HG03280 (cell line): ENCODE measurements at regions not wholly inside any gene's neighbourhood (a gene's known extent, or its start where the extent isn't known, plus 50 kb on each side); places are given as distances from the start of the nearest gene placed in this dataset.
A peak's percentile ranks its signal among the peaks of the same experiment; 100 is the strongest.

Experiments
- ATAC-seq: cut with Tn5 transposase; IDR thresholded peaks from one replicate; pipeline ENCODE4 v1.9.1; 2021; ENCODE audit warnings: mild to moderate bottlenecking, moderate library complexity; ENCODE audit not compliant: unreplicated experiment

DNA sequence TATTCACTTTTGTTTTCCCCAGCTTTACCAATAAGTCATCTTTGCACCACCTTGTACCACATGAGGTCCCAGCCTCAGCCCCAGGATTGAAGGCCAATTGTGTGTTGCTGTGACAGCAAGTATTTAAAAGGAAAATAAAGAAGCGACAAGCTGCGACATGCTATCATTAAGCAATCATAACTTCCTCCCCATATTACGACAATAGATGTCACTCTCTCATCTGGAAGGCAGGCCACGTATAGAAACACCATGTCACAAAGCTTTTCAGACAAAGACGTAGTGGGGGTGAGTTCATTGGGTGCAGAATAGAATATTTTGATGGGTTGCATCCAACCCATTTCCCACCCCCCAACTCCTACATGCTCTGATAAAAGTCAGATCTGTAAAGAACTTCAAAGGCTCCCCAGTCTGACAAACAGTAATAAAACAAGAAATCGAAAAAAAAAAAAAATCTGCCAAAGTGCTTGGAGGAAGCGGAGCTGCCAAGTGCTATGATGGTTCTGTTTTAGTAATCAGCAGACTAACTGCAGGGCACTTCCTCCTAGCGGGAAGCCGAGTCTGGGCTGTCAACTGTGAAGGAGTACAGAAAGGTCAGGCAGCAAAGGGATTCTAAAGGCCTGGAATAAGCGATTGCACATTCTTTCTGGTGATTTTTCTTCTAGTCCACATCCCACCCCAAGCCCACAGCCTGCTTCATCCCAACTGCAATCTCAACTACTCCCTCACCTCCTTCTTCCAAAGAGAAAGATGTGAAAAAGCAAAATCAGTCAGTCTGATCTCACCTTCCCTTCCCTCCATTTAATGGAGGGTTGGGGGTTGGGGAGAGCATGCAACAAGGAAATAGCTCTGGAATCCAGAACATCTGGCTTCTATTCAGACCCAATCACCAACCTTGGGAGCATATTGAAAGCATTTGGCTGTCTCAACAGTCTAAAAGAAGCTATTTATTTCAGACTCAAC is 131.4 kb upstream of the UBASH3B start:
- ATAC-seq, result no peak

GRCh38 chr11:122521626-122522025 is 133.9 kb upstream of the UBASH3B start:
- no peak for ATAC-seq

- no peak for ATAC-seq
These were observed 137.8 kb upstream of the UBASH3B start for GRCh38 chr11:122517403-122518379.

DNA sequence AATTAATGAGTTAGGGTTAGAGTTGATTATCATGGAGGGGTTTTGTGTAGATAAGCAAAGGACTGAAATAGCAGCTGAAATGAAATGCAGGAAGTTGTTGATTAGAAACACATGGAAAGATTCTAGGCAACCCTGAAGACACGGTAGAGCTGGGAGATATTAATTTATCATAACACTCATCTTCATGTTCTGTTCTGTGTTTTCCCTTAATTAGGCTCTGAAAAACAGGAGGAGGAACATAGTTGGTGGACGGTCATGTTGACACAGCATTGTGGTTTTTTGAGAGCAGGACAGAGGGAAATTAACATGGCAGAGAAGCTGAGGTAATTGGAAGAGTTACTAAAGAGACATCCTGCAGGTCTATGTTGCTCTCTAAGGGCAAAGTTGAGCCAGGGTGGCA is 138.8 kb upstream of the UBASH3B start:
- no peak for ATAC-seq

- no peak for ATAC-seq
These were observed 141.5 kb upstream of the UBASH3B start for GRCh38 chr11:122513997-122514396.

DNA sequence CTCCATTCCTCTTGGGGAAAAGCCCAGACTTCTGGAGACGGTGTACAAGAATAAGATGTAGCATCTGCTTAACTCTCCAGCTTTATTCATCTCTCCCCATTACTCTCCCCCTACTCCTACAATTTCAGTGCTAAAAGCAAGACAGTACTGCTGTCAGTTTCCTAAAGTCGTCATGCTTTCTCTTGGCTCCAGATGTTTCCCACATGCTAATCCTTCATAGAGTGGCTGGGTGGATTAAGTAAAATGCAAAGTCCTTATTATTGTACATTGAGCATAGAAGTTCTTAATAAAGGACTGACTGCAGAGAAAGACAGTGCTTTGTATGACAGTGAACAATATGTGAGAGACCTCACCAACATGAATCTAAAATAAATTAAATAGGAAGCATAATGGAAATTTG is 142.2 kb upstream of the UBASH3B start:
- no peak for ATAC-seq

DNA sequence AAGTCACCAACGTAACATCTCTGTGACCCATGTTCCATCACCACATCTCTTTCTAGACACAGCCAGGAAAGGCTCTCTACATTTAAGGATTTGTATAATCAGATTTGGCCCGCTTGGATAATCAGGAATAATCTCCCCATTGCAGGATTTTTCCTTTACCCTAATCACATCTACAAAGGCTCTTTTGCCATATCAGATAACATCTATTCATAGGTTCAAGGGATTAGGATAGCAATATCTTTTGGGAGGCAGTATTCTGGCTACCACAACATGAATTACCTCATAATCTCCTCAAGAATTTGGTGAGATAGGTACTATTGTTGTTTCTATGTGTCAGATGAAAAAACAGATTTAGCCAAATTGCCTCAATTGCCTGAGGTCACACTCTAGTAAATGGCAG is 142.8 kb upstream of the UBASH3B start:
- no peak for ATAC-seq

DNA sequence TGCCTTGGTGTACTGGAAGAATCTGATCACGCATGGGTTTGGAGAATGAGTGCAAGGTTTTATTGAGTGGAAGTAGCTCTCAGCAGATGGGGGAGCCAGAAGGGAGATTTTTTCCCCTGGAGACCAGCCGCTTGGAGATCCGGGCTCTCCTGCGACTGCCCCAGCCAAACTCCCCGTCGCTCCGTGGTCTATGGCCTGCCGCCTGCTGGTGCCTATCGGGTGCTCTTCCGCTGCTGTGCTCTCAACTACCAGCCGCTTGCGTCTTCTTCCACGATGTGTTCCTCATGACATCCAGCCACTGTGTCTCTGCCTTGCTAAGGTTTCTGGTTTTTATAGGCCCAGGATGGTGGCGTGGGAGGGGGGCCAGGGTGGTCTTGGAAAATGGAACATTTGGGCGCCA is 145.6 kb upstream of the UBASH3B start:
- ATAC-seq, result no peak

GRCh38 chr11:122509091-122509490 is 146.4 kb upstream of the UBASH3B start:
- ATAC-seq, result no peak

DNA sequence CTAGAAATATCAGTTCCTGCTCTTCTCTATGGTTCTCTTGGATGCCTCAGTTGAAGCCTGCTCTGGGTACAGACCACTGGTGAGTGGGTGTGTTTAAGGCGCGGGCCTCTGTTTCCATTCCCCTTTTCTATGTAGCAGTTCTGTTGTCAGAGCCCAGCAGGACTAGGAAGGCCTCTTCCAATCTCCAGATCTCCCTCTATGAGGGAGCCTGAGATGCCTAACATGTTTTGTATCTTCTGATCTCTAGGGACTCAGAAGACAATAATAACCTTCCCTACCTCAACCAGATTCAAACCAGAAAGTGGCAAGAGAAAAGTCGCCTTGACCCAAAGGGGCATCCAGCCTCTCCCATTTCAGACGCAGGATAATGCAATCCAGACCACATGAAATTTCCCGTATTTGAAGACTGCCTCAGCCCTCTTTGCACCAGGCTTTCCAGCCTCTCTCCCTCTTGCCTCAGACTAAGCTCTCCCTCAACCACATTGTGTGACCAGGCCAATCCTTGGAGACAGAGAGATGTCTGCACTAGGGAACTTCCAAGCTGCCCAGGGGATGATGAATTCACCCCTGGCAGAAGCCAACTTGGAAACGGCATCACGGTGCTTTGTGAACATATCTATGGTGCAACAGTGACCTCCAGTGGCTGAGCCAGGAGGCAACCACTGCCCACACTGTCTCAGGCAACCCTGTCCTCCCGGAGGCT is 150.1 kb upstream of the UBASH3B start:
- ATAC-seq, result peak; percentile 78

DNA sequence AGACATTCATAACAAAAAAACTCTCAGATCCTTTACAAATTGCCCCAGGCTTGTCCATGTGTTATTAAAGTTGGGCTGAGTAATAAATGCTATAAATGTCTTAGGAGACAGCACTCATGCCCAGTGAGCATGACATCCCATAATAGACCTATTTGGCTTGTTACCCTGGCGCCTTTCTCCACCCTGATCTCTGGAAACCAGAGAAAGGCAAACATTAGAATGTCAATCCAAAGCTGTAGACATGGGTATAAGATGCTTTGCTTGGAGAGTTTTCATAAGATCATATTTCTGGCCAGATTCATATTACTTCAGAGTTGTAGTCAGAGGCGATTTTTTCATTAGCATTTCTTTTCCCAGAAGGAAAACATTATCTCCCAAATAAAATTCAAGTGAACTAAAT is 161.3 kb upstream of the UBASH3B start:
- ATAC-seq, result no peak

DNA sequence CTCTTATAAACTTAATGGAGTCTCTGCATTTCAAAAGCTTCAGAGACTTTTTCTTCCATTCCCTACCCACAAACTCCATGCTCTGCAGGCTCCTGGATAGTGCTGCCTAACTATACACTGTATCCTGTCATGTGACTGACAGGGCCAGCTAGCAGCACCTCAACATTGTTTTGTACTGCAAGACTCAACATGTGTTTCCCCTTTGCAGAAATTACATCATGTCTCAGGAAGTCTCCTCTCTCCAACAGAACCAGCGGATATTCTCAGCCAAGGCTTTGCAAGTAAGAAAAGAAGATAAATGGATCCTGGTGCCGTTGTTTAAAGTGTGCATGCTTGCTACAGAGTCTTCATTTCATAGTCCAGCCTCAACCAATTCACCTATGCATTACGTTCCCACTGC is 164.0 kb upstream of the UBASH3B start:
- no peak for ATAC-seq

DNA sequence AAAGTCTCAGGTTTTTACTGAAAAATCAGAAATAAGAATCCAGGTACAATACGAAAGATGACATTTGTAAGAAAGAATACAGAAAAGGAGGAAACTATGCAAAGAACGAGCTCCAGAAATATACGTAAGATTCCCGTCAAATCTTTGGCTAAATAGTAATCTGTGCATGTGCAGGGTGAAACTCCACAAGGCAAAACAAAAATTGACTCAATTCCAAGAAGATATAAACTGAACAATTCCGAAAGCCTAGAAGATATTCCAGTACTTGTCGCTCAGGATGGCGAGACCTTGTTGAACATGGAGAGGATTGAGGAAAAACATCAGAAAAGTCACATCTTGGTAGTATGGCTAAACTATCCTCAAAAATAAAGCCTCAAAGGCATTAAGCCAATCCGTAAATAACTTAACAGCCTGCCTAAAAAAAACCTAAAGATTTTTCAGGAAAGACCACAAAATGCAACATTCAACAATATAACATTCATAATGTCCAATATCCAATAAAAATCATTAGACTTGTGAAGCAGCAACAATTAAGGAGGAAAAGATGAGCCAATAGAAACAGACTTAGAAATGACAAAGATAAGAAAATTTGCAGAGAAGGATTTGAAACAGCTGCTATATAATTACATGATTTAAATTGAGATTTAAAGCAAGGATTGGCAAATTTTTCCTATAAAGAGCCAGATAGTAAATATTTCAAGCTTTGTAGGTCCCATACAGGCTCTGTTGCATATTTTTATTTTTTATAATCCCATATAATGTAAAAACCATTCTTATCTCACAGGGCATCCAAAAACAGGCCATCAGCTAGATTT is 166.4 kb upstream of the UBASH3B start:
- ATAC-seq, result no peak

DNA sequence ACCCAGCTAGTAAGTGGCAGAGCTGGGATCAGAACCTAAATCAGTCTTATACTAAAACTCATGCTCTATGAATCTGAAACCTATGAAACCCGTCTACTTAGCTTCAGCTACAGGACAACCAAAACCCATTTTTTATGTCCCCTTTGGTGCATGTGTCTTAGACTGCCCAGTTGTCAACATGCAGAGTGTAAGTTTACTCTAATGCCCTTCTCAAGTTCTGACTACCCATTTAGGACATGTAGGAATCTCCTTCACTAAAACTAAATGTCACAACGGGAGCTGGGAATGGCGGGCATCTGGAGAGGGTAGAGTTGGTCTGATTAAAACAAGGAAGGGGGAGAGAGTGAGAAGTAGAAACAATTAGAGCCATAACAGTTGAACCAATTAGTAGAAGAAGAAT is 167.9 kb upstream of the UBASH3B start:
- ATAC-seq, result no peak

DNA sequence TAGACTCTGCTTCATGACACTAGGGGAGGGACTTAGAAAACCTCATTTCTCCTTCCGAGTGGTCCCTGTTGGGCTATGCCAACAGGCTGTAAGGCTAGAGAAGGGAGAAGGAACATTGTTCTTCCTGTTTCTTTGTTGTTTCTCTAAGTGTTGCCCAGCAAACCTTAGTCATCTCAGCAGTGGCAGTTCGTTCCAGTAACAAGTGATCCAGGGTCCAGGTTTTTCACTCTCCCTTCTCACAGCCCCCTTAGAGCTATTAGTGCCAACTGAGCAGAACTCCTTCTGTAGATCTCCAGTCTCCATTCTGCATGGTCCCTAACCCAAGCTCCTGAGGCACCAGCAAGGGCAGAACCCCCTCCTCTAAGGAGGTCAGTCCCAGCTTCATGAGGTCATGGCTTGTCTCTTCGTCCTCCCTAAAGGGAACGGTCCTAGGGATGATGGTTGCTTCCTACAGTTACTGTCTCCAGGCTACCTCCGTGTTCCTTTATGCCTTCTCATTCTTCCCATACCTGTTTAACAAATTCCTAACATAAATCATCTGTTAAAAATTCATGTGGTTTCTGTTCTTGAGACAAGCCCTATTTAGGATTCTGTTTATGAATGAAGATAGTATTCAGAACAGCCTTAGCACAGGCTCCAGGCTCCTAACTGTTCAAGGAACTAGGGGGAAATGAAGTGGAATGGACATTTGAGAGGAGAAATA is 168.6 kb upstream of the UBASH3B start:
- no peak for ATAC-seq

- ATAC-seq, result no peak
These were observed 176.5 kb upstream of the UBASH3B start for GRCh38 chr11:122478986-122479385.

DNA sequence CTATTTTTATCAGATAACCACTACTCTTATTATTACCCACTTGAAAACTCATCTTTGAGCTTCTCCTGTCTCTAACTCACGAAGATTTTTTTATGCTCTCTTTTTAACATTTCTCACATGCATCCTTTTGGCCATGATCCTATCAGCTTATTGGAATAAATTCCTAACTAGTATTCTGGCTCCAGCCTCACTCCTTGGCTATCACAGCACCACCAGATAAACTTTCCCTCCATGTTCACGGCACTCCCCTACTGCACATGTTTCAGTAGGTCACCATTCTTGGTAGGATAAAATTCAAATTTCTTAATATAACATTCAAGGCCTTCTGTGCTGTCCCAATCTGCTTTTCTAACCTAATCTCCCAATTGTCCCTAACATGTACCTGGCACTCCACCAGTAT is 186.6 kb upstream of the UBASH3B start:
- ATAC-seq, result no peak

- ATAC-seq, result no peak
These were observed 192.0 kb upstream of the UBASH3B start for GRCh38 chr11:122463530-122463929.

GRCh38 chr11:122459064-122459463 is 196.5 kb upstream of the UBASH3B start:
- ATAC-seq, result no peak

DNA sequence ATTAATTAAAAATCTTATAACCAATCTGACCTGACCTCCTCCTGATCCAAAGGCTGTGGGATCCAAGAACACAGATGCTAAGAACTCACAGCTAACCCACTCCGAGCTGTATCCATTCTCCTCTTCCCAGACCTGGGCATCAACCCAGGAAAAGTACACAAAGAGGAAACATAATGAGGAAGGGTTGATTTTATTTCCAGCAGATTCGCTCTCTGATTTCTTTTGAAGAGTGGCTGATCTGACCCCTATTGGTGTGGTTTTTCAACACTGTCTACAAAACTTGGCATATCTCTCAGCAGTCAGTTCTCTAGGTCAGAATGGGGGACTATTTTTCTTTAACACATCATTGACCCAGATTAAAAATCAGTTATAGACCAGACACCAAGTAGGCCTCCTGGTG is 201.9 kb upstream of the UBASH3B start:
- ATAC-seq, result no peak
